Smooth muscle cell (in vitro differentiated cells): ENCODE measurements at regions not wholly inside any gene's neighbourhood (a gene's known extent, or its start where the extent isn't known, plus 50 kb on each side); places are given as distances from the start of the nearest gene placed in this dataset.

ENCODE experiments used
- DNase-seq: peaks from one replicate; lab custom pipeline; 2025; ENCODE audit not compliant: unreplicated experiment; lab: John Stamatoyannopoulos, UW
- H2AFZ ChIP-seq: fragments of 200-600 bp; sonication (generic); 2 replicates; pipeline ENCODE4 v1.6.0; 2016; ENCODE audit warnings: antibody characterized with exemption, low read depth, mild to moderate bottlenecking
- H3F3A ChIP-seq: fragments of 200-600 bp; sonication (generic); 2 replicates; pipeline ENCODE4 v1.6.0; 2017; ENCODE audit warnings: antibody characterized with exemption, low read depth
- H3K27ac ChIP-seq: fragments of 200-600 bp; sonication (generic); 2 replicates; pipeline ENCODE4 v1.5.1; 2016; ENCODE audit warnings: low read depth, mild to moderate bottlenecking
- H3K27me3 ChIP-seq: fragments of 200-600 bp; sonication (generic); 2 replicates; pipeline ENCODE4 v1.6.1; 2016; ENCODE audit warnings: low read depth, mild to moderate bottlenecking
- H3K36me3 ChIP-seq: fragments of 200-600 bp; sonication (generic); 2 replicates; pipeline ENCODE4 v1.5.1; 2016; ENCODE audit warnings: low read depth
- H3K4me1 ChIP-seq: fragments of 200-600 bp; sonication (generic); 2 replicates; pipeline ENCODE4 v1.5.1; 2016; ENCODE audit warnings: low read depth
- H3K4me2 ChIP-seq: fragments of 200-600 bp; sonication (generic); 2 replicates; pipeline ENCODE4 v1.6.0; 2016; ENCODE audit warnings: mild to moderate bottlenecking
- H3K4me3 ChIP-seq: fragments of 200-600 bp; sonication (generic); 2 replicates; pipeline ENCODE4 v1.5.1; 2016; ENCODE audit warnings: mild to moderate bottlenecking
- H3K79me2 ChIP-seq: fragments of 200-600 bp; sonication (generic); 2 replicates; pipeline ENCODE4 v1.6.0; 2016; ENCODE audit warnings: low read depth, mild to moderate bottlenecking
- H3K9ac ChIP-seq: fragments of 200-600 bp; sonication (generic); 2 replicates; pipeline ENCODE4 v1.6.0; 2016; ENCODE audit warnings: low read depth
- H3K9me3 ChIP-seq: fragments of 200-600 bp; sonication (generic); replicated peaks from 2 replicates; pipeline ENCODE4 v1.5.1; 2016; ENCODE audit warnings: low read depth
- H4K20me1 ChIP-seq: fragments of 200-600 bp; sonication (generic); 2 replicates; pipeline ENCODE4 v1.6.0; 2016; ENCODE audit warnings: low read depth
- CTCF ChIP-seq: fragments of 200-600 bp; sonication (generic); IDR thresholded peaks from 2 replicates; pipeline ENCODE4 v1.5.1; 2017; ENCODE audit warnings: borderline replicate concordance, mild to moderate bottlenecking, antibody characterized with exemption; ENCODE audit not compliant: insufficient read depth, poor library complexity, severe bottlenecking
- WGBS: methylation state at CpG from one replicate; pipeline ENCODE4 v1.1.7; 2016; ENCODE audit warnings: low lambda C conversion rate; 5-methylcytosine and 5-hydroxymethylcytosine counted together

- Histone ChIP-seq H2AFZ (no peak overlapping the region), H3K4me1 (peaks cover 11% of the 10 kb centered on the region), H3K4me2 (peak overlapping the region; percentile 76), H3K36me3 (no peaks in the 10 kb centered on the region), H3K27me3 (no peaks in the 10 kb centered on the region), H3K27ac (peak overlapping the region; percentile 93), H3F3A (peaks cover 7% of the 10 kb centered on the region), H3K79me2 (no peaks in the 10 kb centered on the region), H3K4me3 (peak overlapping the region; percentile 0), H3K9me3 (no peaks in the 10 kb centered on the region), H4K20me1 (no peaks in the 10 kb centered on the region), H3K9ac (peak overlapping the region; percentile 80)
- no peak for TF ChIP-seq CTCF
- WGBS = 21% methylated on average over 7 of the region's 7 CpGs
- DNase-seq = no peak
These were observed 84.0 kb upstream of the DSEL start for GRCh38 chr18:67600181-67601180.

GRCh38 chr18:67599277-67599676 lies 82.8 kb upstream of the DSEL start:
- Histone ChIP-seq H3K27me3 (no peaks in the 10 kb centered on the region), H4K20me1 (no peaks in the 10 kb centered on the region), H2AFZ (no peak overlapping the region), H3F3A (peaks cover 7% of the 10 kb centered on the region), H3K4me1 (peaks cover 11% of the 10 kb centered on the region), H3K9me3 (no peaks in the 10 kb centered on the region), H3K36me3 (no peaks in the 10 kb centered on the region), H3K4me3 (no peak overlapping the region), H3K79me2 (no peaks in the 10 kb centered on the region), H3K9ac (no peak overlapping the region), H3K27ac (peak overlapping the region; percentile 93), H3K4me2 (peak overlapping the region; percentile 76)
- TF ChIP-seq CTCF = no peak
- 37% methylated on average over 2 of the region's 2 CpGs for WGBS
- DNase-seq = no peak

GRCh38 chr18:67597759-67598158 lies 81.2 kb upstream of the DSEL start:
- Histone ChIP-seq H3K4me1 (peaks cover 11% of the 10 kb centered on the region), H2AFZ (no peak overlapping the region), H3K9ac (no peak overlapping the region), H3K4me3 (no peak overlapping the region), H3K79me2 (no peaks in the 10 kb centered on the region), H3K9me3 (no peaks in the 10 kb centered on the region), H3K36me3 (no peaks in the 10 kb centered on the region), H3K27ac (no peak overlapping the region), H3F3A (peaks cover 7% of the 10 kb centered on the region), H3K27me3 (no peaks in the 10 kb centered on the region), H3K4me2 (no peak overlapping the region), H4K20me1 (no peaks in the 10 kb centered on the region)
- TF ChIP-seq CTCF = no peak
- 87% methylated on average over 2 of the region's 2 CpGs for WGBS
- DNase-seq = no peak
